22Rv1 (cell line): ENCODE measurements at regions not wholly inside any gene's neighbourhood (a gene's known extent, or its start where the extent isn't known, plus 50 kb on each side); places are given as distances from the start of the nearest gene placed in this dataset.

Experiments
- ZFX ChIP-seq: fragments of 450-650 bp; IDR thresholded peaks from 2 replicates; pipeline ENCODE4 v1.6.1; 2017; ENCODE audit warnings: antibody characterized with exemption, borderline replicate concordance
- TF ChIP-seq, protein P1 (sequence below): fragments of 450-650 bp; IDR thresholded peaks from 2 replicates; pipeline ENCODE4 v1.5.1; 2017; ENCODE audit warnings: mild to moderate bottlenecking

DNA sequence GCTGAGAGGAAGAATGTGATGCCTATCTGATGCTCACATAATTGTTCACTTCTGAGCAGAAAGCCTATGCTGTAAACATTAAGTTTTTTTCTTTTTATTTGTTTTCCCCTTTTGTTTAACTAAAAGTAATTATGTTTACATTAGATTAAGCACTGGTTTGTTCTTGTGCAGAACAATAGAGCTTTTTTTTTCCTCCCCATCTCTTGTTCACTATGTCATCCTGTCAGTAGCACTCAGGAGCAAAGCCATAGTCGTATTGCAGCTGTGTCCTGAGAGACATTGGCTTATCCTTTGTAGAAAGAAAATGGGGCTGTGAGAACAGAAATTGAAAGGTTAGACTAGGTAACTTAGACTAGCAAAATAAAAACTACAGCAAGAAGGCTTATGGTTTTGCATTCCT lies 301.8 kb upstream of the RAG2 start:
- TF ChIP-seq, protein P1, sequence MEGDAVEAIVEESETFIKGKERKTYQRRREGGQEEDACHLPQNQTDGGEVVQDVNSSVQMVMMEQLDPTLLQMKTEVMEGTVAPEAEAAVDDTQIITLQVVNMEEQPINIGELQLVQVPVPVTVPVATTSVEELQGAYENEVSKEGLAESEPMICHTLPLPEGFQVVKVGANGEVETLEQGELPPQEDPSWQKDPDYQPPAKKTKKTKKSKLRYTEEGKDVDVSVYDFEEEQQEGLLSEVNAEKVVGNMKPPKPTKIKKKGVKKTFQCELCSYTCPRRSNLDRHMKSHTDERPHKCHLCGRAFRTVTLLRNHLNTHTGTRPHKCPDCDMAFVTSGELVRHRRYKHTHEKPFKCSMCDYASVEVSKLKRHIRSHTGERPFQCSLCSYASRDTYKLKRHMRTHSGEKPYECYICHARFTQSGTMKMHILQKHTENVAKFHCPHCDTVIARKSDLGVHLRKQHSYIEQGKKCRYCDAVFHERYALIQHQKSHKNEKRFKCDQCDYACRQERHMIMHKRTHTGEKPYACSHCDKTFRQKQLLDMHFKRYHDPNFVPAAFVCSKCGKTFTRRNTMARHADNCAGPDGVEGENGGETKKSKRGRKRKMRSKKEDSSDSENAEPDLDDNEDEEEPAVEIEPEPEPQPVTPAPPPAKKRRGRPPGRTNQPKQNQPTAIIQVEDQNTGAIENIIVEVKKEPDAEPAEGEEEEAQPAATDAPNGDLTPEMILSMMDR, result no peak
- no peak for TF ChIP-seq ZFX
